GM19452 (cell line): ENCODE measurements at regions not wholly inside any gene's neighbourhood (a gene's known extent, or its start where the extent isn't known, plus 50 kb on each side); places are given as distances from the start of the nearest gene placed in this dataset.
"Not testable (repeated sequence)": the region's sequence is repeated elsewhere in the genome, so short reads cannot be mapped to it uniquely, and the experiment has no call there.

Source experiments
- ATAC-seq: cut with Tn5 transposase; IDR thresholded peaks from one replicate; pipeline ENCODE4 v1.9.1; 2021; ENCODE audit not compliant: unreplicated experiment

GRCh38 chr5:153939101-153939500, 99.6 kb downstream of the FAM114A2 start:
- ATAC-seq, result no peak

- ATAC-seq, result no peak
Observed at GRCh38 chr5:153938191-153938842, 100.4 kb downstream of the FAM114A2 start.

GRCh38 chr5:153937661-153938060, 101.0 kb downstream of the FAM114A2 start:
- ATAC-seq, result no peak

DNA sequence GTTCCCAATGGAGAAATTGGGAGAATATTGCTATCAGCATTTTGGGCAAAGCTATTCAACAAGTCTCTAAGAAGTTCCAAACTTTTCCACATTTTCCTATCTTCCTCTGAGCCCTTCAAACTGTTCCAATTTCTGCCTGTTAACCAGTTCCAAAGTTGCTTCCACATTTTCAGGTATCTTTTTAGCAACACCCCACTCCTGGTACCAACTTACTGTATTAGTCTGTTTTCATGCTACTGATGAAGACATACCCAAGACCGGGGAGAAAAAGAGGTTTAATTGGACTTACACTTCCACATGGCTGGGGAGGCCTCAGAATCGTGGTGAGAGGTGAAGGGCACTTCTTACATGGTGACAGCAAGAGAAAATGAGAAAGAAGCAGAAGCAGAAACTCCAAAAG, 103.6 kb downstream of the FAM114A2 start:
- ATAC-seq, result not testable (repeated sequence)

GRCh38 chr5:153926201-153926600, 112.5 kb downstream of the FAM114A2 start:
- ATAC-seq, result no peak

DNA sequence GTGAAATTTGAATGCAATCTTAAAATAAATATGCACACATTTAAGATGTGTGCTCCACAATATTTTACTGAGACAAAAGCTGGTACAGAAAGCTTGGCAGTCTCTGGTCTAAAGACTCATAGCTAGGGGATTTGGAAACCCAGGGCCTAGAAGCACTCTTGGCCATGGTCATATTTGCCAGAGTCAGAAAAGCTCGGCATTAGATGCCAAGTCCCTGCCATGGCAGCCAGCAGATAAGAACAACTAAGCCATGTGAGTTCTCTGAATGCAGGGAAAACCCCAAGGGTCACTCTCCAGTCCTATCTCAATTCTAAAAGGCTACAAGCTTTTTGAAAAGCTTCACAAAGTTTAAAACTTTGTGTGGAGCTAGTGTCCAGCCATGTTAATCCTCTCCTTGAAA, 119.5 kb downstream of the FAM114A2 start:
- no peak for ATAC-seq

DNA sequence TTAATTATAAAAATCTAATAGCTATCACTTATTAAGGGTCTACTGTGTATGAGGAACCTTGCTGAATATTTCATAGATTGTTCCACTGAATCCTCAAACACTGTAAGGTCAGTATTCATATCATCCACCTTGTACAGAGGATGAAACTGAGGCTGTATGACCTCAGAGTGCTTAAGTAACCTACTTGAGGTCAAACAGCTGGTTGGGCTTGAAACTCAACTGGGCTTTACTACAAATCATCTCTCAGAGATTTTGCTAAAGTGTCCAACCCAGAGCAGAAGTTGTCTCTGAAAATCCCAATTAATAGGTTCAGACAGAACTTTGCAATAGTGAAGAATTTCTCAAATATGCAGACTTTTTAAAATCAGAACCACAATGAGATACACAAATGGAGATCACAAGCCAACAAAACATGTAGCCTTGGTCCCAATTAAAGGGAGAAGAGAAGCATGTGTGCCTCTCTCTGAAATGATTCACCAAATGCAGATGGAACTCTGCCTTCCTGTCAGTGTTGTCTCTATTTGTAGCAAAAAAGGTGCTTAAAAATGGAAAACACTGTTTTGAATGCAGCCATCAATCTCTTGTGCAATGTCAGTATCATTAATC, 131.4 kb downstream of the FAM114A2 start:
- ATAC-seq, result no peak

- no peak for ATAC-seq
Observed at GRCh38 chr5:153905219-153905618, 133.5 kb downstream of the FAM114A2 start.

DNA sequence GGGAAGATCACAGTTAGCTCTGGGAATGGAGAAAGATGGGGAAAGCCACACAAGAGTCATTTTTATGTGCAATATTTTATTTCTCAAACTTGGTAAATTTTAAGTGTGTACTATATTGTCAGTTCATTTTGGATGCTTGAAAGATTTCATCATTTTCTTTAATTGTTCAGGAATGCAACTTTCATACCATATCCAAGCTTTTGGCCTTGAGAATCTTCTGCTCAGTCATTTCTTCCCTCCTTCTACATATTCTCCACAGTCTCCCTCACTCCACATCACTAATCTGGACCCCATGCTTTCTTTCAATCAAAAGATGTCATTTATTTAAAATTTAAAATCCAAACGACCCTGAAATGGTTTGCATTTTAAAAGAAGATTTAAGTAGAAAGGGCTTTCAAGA, 135.4 kb downstream of the FAM114A2 start:
- ATAC-seq, result no peak

- ATAC-seq, result no peak
Observed at GRCh38 chr5:153902016-153902415, 136.7 kb downstream of the FAM114A2 start.

DNA sequence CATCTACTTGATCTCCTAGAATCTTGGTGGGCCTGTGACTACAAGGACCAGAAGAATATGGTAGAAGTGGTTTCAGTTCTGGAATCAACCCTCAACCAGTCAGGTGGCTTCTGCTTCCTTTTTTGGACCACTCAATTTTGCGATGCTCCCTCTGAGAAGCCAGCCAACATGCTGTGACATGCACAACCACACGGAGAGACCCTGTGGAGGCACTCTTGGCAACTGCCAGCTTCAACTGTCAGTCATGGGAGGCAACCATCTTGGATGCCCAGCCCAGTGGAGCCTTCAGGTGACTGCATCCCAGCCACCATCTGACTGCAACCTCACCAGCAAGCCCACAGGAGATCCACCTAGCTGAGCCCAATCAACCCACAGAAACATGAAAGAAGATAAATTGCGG, 137.3 kb downstream of the FAM114A2 start:
- ATAC-seq, result no peak

- ATAC-seq, result no peak
Observed at GRCh38 chr5:153900703-153901395, 137.9 kb downstream of the FAM114A2 start.

DNA sequence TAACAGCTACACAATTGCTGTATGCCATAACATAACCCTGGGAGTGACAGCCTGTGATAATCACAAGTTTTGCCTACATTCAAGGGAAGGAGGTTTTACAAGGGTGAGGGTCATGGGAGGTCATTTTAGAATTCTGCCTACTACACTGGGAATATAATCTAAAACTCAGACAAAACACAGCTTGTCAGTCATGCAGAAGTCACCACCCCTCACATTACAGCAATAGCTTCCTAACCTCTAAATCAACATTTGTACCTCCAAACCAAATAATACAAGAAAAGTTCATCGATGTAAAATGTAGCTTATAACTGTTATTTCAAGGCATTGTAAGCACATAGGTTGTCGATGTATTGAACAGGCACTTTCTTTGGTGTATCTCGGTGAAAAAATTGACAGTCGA, 139.0 kb downstream of the FAM114A2 start:
- no peak for ATAC-seq

GRCh38 chr5:153896701-153897100, 142.0 kb downstream of the FAM114A2 start:
- ATAC-seq, result peak; percentile 96

DNA sequence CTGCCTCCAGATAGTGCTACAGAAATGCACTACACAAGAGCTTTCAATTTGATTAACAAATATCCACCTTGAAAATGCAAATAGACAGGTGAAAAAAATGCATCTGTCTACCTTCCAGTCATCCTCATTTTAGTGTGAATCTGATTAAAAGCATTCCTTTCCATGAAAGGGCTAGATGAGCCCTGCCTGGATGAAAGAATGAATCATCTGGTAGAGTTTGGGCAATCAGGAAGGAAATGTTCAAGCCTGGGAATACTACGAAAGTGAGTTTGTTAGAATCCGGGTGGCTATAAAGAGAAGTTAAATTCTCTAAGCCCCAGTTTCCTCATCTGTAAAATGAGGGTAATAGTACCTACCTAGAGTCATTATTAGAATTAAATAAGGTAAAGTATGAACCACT, 142.6 kb downstream of the FAM114A2 start:
- peak; percentile 4 for ATAC-seq

DNA sequence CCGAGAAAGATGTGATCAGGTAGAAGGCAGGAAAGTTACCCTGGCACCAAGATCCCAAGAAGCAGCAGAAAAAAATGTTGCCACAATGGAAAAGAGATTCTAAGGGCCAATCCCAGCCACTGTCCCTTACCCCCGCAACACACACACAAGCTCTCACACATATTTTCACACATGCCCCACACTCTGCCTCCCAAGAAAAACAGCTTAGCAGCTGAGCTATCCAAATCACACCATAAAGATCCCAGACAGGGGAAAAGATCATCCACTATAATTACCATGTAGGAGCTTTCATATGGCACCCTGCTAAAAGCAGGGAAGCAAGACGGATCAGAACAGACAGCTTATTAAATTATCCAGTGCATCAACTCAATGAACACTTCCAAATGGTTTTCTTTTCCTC, 143.4 kb downstream of the FAM114A2 start:
- no peak for ATAC-seq

DNA sequence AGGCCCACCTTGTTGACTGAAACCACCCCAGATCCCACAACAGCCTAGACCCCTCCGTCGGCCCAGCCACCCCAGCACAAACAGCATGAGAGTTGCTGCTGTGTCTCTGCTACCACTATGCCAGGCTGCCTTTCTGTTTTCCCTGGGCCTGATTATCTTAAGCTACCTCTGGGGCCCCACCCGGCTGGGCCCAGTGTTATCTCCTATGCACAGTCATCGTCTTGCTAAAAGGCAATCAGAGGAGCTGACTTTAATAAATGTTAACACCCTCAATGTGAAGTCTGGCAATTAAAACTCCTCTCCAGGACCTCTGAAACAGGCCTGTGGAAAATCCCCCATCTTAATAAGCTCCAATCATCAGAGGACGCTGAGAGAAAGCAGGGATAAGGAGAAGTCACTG, 144.9 kb downstream of the FAM114A2 start:
- no peak for ATAC-seq

DNA sequence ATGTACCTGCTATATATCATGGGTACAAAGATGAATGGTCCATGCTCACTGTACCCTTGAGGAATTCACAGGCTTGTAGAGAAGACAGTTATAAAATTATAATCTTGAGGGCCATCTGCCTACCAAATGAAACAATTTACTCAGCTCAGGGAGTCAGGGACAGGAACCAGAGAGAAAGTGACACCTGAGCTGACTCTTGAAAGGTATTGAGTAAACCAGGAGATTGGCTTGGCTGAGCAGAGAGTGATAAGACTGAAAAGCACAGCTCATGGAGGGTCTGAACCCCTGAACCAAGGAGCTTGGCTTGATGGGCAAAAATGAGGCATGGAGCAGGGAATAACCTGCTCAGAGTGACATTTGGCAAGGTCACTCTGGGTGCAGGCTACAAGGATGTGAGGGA, 147.3 kb downstream of the FAM114A2 start:
- peak; percentile 68 for ATAC-seq

DNA sequence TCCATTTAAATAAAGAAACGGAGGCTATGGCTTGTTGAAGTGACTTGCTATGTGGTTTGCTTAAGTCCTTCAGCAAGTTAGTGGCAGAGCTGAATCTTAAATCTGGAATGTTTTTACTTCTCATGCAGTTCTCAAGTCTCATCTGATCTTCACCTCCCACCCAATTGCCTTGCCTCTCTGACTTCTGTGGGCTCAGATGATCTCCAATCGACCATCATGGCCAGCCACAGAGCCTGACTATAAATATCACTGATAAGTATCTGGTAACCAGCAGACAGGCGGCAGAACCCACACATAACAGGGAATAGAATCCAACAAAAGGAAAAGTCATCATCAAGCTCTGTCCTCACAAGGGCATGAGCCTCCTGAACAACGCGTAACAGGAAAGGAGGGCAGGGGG, 149.9 kb downstream of the FAM114A2 start:
- no peak for ATAC-seq

DNA sequence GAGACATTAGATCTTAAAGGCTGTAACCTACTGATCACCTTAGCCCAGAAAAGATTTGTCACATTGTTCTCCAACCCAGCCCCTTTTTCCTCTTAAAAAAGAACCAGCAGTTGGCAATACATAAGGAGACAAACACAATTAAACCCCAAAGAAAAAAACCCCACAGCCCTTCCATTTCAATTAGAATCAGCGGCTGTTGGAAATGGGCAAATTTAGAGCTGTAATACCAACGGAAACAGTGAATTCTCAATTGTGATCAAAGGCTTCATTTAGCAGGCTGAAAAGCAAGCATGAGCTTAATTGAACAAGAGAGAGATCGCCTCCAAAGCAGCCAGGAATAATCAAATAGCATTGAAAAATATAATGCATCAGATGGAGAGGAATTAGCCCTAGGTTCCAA, 153.6 kb downstream of the FAM114A2 start:
- no peak for ATAC-seq

DNA sequence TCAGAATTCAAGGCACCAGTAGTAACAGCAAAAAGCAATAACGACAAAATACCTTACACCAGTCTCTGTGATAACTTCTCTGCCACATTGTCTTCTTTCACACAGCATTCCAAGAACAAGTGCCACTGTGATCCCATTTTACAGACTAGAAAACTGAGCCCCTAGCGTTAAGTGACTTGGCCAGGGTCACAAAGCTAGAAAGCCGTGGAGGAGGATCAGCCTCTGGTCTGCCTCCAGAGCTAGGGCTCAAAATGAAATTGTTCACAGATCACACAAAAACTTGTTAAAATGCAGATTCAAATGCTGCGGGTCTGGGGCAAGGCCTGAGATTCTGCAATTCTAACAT, 154.1 kb downstream of the FAM114A2 start:
- no peak for ATAC-seq

DNA sequence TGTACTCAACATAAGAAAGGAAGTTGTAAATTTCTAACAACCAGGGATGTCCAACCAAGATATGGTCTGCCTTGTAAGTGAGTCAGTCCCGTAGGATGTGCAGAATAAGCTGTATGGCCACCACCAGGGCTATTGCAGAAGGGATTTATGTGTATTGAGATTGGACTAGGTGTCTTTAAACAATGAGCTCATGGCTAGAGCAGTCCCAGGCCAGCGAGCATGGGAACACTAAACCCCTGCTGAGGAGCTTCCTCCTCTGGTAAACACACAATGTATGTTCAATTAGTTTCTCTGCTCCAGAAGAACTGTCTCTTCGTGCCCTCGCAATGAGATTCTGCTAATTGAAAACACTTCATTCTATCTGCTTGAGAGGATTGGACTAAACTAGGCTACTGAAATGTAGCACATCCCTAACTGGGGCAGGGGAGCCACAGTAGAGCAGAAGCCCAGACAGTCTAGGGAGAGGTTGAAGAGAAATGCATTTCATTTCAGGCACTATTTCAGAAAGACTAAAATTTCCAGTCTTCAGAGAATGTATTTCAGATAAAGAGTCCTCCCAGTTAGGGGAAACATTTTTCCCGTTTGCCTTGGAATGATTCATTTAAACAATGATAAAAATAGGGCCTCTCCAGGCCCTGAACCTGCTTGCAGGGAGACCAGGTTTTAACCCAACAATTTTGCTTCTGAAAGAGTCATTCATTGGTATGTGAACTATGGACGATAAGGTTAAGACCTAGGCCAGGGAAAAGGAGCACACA, 154.7 kb downstream of the FAM114A2 start:
- ATAC-seq, result no peak
